T1000 (cell line): ENCODE measurements at regions not wholly inside any gene's neighbourhood (a gene's known extent, or its start where the extent isn't known, plus 50 kb on each side); places are given as distances from the start of the nearest gene placed in this dataset.

ENCODE experiments used
- DNase-seq: peaks from one replicate; lab custom pipeline; 2025; ENCODE audit warnings: mixed read lengths; lab: John Stamatoyannopoulos, UW

DNA sequence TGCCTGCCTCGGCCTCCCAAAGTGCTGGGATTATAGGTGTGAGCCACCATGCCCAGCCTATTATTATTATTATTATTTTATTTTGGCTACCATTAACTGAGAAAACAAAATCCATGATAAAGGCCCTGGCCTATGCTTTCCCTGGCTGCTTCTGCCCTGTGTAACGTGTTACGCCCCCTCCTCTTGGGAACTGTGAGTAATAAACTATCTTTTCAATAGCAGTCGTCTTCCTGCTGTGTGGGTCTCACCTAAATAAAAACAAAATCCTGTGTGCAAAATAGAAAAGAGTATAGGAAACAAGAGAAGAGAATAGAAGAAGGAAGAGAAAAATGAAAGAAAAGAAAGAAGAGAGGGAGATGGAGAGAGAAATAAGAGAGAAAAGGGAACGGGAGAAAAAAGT is 237.0 kb downstream of the MIAT start:
- no peak for DNase-seq

DNA sequence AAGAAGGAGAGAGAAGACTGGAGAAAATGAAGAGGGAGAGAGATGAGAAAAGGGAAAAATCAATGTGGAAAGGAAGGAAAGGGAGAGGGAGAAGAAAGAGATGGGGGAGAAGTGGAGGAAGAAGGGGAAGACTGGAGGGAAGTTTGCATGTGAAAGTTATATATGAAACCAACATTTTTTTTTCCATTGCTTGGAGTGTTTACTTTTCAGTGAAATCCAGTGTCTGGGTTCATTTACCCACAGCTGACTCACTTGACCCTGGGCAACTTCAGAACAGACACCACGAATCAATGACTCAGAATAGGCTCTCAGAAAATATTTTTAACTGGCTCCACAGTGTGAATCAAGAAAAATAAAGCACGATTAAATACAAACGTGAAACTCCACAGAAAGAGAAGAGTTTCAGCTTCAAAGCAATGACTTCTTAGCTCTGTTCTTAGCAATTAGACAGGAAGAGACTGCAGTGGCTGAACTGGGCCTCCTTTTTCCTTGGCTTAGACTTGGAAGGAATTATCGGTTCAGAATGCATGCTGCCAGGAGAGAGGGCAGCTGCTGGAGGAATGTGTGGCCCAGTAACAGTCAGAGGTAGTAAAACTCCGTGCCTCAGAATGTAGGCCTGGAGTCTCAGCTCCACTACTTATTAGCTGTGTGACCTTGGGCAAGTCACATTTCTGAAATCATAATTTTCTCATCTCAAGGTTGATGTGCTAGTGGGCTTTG is 237.5 kb downstream of the MIAT start:
- DNase-seq = peak; percentile 37

DNA sequence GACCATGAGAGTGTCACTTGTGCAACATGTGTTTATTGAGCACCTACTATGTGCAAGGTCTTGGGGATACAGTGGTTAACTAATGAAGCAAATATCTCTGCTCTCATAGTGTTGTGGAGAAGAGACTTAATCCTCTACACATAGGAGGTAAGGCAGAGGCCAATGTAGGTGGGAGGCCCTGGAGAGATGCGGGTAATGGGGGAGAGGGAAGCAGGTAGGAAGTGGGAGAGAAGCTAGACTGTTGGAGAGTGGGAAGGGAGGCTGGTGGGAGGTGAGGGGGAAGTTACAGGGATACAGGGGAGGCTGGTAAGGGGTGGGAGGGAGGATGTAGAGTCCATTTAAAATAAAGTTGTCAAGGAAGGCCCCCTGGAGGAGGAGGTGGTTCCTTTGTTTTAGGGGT is 240.0 kb downstream of the MIAT start:
- DNase-seq = no peak

DNA sequence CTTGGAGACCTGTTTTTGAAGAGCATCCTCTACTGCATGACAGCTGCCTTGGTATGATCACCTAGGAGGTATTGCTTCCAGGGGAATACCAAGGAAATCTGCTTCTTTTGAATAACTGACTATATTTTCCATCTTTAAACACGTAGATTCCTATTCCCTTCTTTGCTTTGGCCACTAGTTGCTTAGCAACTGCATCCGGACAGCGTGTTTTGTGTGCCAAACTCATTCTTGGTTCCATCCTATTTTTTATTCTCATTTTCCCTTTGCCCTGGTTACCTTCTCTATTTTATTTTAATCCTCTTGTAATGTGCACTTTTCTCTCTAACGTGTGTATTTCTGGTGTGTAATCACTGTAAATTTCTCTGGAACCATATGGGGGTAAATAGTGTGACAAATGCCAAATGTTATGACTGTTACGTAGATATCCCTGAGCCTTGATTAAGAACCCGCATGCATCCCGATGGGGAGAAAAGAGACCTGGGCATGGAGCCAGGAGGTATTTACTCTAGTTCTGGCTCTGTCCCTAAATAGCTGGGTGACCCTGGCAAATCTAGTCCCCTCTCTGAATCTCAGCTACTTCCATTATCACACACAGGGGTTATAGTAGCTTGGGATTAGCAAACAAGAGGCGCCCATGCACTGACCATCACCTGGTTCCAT is 241.7 kb downstream of the MIAT start:
- no peak for DNase-seq

DNA sequence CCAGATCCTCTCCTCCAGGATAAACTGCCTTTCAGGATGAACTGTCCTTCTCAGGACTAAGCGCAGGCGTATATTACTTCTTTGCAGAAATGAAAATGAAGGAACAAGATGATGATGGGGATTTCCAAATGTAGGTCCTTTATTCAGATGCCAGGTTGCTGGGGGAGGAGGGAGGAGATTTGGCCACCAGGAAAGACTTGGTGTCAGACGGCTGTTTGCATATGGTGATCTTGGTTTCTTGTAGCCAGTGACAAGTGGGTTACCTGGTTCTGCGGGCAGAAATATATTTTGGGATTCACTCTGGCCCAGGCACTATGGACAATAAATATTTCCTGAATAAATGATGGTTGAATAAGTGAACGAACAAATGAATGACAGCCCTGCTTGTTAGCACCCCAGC is 243.4 kb downstream of the MIAT start:
- DNase-seq = no peak

DNA sequence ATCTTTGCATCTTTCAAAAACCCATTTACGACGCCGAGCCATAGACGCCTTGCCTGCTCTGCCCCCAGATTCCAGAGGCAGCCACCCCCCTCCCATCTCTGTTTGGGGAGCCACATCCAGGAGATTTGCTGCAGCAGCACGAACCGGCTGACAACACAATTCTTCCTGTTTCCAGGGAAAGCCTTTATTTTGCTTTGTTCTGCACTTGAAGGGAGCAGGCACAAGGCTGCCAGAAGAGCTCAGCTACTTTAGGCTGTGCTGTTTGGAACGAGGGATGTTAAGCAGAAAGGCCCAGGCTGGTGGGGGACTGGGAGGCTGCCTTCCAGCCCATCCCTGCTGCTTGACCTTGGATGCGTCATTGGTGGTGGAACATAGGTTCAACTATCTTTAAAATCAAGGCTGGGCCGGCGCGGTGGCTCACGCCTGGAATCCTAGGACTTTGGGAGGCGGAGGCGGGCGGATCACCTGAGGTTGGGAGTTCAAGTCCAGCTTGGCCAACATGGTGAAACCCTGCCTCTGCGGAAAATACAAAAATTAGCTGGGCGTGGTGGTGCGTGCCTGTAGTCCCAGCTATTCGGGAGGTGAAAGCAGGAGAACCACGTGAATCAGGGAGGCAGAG is 243.9 kb downstream of the MIAT start:
- DNase-seq = no peak

DNA sequence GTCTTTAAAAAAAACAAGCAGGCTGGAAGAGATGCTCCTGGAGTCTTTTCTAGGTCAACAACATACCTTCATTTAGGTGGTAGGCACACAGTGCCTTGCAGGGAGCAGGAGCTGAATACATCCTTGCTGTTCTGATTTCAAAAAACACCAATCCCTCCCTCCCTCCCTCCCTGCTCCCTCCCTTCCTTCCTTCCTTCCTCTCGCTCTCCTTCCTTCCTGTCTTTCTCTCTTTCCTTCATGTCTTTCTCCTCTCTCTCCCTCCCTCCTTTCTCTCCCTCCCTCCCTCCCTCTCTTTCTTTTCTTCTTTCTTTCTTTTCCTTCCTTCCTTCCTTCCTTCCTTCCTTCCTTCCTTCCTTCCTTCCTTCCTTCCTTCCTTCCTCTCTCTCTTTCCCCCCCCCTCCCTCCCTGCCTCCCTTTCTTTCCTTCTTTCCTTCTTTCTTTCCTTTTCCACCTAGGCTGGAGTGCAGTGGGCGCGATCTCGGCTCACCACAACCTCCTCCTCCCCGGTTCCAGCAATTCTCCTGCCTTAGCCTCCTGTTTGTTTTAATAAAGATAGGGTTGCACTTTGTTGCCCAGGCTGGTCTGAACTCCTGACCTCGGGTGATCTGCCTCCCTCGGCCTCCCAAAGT is 245.1 kb downstream of the MIAT start:
- no peak for DNase-seq

DNA sequence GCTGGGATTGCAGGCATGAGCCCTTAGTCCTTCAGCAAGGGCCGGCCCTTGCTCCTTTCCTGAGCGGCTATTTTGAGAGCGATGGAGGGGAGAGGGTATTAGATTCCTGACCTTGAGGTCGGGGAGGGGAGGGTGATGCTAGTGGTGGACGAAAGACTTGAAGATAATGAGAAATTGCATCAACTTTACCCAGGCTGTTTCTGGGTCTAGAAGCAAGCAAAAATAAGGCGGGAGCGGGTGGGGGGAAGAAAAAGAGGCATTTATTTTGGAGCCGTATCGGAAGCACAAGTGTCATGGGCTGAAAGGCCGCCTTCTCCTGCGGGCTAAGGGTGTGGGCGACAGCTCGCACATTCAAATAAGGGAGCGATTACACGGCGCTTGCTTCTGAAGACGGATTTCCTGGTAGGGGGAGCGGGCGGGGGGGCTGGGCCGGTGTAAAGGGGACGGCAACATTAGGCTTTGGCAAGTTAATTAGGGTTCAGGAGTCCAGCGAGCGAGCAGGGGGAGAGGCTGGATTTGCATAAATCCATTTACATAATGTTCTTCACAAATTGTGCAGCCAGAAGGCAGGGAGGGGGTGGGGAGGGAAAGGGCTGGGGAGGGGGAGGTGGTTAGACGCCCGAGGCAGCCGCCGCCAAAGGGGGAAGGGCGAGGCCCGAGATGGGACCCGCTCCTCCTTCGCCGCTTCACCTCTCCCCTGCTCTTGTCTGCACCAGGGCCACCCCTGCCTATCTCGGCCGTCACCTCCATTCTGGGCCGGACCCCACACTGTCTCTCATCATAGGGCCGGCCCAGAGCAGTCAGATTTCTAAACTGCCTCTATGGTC is 245.9 kb downstream of the MIAT start:
- no peak for DNase-seq

DNA sequence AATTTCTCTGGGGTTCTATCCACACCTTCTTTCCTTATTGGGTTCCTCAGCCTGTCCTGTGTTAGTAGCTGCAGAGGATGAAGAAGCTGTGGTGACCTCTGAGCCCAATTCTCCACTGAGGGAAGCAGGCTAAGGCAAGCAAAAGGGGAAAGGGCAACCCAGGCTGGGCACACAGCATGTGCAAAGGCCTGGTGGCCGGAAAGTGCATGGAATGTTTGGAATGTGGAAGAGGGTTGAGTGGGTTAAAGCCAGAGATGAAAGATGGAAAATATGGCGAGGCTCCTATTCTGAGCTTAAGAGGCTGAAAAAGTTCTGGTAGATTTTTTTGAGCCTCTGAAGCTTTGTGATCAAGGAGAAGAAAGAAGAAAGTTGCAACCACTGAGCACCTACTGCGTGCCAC is 247.1 kb downstream of the MIAT start:
- no peak for DNase-seq

DNA sequence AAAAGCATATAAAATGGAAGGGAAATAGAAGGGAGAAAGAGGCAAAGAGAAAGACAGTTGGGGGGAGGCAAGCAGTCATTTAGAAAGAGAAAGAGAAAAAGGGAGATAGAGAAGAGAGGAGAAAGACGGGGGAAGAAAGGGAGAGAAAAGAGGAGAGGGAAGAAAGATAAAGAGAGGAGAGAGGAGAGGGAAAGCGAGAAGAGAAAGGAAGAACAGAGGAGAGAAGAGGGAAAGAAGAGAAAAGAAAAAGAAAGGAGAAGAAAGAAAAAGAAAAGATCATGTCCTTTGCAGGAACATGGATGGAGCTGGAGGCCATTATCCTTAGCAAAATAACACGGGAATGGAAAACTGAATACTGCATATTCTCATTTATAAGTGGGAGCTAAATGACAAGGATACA is 247.7 kb downstream of the MIAT start:
- no peak for DNase-seq

DNA sequence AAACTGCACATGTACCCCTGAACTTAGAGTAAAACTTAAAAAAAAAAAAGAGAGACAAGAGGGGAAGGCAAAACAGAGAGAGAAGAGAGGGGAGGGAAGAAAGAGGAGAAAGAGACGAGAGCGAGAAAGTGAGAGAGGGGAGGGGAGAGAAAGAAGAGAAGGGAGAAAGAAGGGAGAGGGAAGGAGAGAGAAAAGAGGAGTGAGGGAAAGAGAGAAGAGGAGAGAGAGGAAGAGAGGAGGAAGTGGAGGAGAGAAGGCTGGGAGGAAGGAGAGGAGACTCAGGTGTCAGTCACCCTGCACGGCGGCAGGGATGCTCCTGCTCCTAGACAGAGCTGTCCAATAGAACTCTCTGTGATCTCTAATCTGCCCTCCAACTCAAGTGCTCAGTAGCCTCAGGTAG is 248.3 kb downstream of the MIAT start:
- DNase-seq = no peak

DNA sequence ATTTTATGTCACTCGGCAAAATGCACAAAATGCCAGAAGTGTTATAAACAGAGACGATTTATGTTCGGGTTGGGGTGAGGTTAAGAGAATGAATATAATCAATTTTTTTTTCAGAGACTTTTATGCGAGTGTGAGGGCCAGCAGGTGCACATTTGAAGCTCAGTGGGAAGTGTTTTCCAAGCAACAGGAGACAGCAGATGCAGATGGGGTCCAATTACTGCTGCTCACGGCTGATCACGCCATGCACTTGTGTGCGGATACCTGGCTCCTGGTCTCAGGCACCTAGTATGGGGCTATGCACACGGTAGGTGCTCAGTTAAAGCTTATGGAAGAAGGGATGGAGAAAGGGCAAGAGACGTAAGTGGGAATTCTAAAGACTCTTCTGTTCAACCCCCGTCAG is 249.1 kb downstream of the MIAT start:
- DNase-seq = no peak

DNA sequence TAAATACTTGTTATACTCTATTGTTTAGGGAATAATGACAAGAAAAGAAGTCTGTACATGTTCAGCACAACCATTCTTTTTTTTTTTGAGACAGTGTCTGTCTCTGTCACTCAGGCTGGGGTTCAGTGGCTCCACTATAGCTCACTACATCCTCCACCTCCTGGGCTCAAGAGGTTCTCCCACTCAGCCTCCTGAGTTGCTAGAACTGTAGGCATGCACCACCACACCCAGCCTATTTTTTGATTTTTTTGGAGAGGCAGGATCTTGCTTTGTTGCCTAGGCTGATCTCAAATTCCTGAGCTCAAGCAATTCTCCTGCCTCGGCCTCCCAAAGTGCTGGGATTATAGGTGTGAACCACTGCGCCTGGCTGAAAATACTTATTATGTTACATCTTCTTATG is 250.0 kb downstream of the MIAT start:
- DNase-seq = no peak

DNA sequence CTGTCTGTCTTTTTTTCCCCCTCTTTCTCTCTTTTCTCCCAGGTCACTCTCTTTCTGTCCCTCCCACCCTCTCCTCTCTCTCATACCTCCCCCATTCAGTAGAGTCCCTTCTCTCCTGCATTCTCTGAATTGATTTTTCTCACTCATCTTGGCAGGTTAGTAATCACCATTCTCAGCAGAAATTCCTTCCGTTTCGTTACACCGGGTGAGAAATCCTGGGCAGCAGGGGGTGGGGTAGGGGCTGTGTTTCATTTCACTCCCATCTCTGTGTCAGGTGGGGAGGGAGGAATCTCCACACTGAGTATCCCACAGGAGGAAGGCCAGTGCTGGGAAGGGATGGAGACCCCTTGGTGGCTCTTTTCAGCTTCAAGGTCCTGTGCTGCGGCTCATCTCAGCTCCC is 253.5 kb downstream of the MIAT start:
- DNase-seq = no peak

DNA sequence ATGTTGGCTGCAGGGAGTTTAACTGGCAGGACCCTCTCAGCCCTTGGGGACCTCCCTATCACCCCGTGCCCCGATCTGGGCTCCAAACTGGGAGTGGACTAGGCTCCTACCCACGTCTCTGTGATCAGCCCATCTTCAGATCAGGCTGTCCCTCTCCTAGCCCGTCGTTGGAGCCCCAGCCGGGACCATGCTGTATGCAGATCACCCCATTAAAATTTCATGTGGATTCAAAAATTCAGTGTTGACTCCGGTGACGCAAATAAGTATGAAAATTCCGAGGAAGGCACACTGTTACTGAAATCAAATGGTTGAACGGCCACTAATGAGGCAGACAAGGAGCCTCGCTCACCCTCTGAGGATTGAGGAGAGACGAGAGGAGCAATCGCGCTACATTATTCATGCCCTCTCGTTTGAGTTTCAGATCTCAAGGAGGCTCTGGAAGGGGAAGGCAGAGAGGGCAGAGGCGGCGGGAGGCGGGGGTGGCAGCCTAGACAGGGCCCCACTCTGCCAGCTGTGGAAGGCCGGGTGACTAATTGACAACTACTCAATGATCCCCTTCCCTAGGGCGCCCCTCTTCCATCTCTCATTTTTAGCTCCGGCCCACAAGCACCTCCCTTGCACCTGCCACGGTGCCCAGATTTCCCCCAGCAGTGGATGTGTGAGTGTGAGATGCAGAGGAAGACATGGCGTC is 255.4 kb downstream of the MIAT start:
- no peak for DNase-seq

DNA sequence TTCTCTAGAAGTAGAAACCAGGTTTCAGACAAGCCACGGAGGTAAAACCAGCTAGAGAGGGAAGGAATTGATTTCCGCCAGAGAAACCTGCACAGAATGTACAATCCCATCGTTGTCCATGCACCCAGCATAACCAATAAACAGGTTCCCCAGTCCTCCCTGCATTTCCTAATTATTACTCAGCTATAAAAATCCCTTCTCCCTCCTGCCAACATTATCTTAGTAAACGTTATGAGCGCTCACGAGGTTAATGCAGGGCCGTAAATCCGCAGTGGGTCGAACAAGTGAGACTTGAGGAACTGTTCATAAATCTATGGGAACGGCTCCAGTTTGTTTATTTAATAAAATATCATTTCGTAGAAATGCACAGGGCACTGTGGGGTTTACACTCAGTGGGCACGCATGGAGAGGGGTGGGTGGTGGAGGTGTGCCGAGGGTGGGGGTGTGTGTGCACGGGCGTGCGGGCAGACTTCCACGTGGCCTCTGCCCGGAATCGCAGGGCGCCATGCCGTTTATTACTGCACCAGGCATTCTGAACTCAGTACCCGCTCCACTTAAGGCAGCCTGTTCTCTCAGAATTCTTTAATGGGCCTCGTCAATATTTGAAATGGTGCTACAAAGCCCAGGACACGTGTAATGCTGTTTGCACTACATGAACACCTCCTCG is 257.3 kb downstream of the MIAT start:
- no peak for DNase-seq

DNA sequence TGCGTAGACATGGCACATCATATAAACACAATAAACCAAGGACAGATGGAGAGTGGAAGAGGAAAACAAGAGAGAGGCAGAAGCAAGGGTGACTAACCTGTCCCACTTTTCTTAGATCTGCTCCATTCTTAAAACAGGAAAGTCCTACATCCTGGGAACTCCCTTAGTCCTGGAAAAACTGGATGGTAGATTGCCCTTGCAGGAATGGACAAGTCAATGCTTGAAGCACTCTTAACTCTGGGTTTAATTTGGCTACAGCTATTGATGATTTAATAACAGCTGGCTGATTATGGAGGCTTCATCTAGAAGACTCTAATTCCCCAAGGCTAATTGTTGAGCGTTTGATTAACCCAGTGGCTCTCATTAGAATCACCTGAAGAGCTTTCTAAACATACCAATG is 258.8 kb downstream of the MIAT start:
- no peak for DNase-seq

DNA sequence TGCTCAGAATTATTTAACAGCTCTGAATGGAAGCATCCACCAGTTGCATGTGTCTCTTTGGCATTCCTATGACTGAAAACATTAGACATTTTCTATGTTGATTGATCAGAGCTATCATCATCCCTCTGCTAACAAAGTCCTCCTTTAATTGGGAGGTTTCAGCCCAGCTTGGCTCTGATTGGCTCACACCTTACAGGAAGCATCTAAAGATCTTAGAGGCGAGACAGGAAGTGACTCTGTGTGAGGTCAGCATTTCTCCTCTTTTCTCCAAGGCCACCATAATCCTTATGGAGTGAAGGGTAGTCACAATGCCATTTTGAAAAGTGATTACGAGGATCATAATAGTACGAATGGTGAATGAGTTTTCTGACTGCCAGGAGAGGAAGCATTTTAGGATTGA is 260.8 kb downstream of the MIAT start:
- no peak for DNase-seq

DNA sequence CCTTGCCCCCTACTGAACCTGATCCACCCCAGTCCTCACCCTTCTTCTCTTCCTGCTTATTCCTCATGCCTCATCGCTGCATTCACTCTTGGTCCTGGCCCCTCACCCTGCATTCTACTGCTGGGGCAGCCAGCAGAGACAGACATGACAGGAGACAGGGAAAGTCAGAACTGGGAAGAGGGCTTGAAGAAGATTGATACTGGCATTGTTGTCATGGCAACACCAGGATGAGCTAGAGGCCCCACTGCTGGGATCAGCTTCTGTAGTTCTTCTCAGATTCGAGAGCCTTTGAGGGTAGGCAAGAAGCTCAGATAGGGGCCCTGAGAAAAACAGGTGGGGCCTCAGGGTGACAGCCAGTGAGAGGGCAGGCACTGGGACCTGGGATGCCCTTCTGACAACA is 264.3 kb downstream of the MIAT start:
- DNase-seq = no peak

DNA sequence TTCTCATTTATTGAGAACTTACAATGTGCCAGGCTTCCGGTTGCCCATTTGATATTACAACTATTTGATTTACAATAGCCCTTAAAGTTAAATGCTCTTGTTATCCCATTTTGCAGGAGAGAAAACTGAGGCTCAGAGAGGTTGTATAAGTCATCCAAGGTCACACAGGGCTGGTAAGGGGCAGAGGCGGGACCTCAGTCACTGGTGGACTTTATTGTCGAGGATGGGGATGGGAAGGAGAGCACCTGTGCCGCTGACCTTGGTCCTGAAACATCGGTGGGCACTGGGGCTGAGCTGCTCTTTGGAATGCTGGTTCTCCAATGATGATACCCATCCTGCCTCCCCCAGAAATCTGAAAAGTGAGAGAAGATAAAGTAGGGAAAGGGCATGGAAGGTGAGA is 265.4 kb downstream of the MIAT start:
- DNase-seq = no peak

DNA sequence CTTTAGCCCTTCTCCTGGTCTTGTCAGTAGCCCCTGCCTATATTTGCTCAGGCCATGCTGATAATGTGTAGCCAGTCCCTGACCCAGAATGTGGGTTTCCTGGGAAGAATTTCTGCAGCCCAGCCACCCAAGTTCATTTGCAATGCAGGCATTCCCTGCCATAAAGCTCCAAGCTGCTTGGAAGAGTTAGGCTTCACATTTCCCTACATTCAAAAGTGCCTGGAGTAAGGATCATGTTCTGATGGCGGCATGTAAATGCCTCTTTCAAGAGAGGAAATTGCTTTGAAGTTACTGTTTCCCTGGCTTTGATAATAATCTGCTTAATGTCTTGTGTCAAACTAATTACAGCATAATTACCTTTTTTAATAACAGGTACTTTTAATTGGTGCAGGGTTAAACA is 266.1 kb downstream of the MIAT start:
- no peak for DNase-seq
